NCI-H524 (cell line): ENCODE measurements at regions not wholly inside any gene's neighbourhood (a gene's known extent, or its start where the extent isn't known, plus 50 kb on each side); places are given as distances from the start of the nearest gene placed in this dataset.

Source experiments
- DNase-seq, 2 experiments: peaks; one replicate each; lab custom pipeline; 2025; lab: John Stamatoyannopoulos, UW

DNA sequence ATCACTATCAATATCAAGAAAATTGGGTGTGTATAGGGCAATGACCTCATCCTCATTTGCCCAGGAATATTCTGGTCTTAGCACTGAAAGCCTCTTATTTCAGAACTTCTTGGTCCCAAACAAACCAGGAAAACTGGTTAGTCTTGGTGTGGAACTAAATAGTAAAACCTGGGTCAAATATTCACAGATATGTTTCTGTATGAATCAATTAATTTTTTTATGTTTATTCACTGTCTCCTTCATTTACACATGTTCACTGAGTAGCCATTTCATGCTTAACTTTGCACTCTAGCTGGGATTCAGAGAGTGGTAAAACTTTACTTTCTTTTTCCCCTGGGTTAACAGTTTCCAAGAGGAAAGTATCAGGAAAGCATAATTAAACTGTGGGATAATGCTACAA is 113.7 kb upstream of the PAPPA start:
- no peak for DNase-seq

- no peak for DNase-seq
These were observed 111.3 kb upstream of the PAPPA start for GRCh38 chr9:116042321-116042720.

GRCh38 chr9:116045083-116045482 is 108.5 kb upstream of the PAPPA start:
- DNase-seq, result no peak

DNA sequence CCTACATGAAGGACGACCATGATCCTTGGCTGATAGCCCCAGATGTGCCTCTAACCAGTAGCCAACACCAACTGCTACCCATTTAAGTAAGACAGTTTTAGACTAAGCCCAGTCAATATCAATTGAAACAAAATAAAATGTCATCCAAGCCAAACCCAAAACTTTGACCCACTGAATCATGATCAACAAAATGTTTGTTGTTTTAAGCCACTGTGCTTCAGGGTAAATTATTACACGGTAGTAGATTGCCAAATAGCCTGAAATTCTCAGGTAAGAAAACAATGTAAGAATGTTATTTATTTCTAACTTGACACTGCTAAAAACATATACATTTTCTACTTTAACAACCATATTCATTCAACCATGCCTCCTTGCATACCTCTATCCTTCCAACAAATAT is 105.5 kb upstream of the PAPPA start:
- DNase-seq, result no peak

- no peak for DNase-seq
These were observed 104.1 kb upstream of the PAPPA start for GRCh38 chr9:116049456-116049855.

- DNase-seq, result no peak
These were observed 102.1 kb upstream of the PAPPA start for GRCh38 chr9:116051528-116051927.

DNA sequence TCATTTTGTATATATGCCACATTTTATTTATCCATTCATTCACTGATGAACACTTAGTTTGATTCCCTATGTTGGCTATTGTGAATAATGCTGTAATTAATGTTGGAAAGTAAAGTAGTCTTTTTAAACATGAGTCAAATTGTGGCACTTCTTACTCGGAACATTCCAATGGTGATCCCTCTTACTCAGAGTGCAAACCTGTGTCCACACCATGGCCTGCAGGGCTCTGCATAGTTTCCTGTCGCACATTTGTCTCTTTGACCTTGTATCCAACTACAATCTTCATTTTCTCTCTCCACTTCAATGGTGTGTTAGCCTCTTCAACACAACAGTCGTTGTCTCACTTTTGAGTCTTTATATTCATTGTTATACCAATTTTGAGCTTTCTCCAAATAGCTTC is 98.1 kb upstream of the PAPPA start:
- DNase-seq, result no peak

DNA sequence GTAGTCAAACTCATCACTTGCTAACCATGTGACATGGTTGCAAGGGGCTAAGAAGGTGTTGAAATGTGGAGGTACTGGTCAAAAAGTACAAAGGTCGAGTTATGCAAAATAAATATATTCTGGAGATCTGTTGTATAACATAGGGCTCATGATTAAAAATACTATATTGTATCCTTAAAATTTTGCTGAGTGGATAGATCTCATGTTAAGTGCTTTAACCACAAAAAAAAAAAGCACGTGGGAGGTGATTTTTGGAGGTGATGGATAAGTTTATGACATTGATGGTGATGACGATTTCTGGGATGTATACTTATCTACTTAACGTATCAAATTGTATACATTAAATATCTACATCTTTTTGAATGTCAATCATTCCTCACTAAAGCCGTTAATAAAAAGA is 96.2 kb upstream of the PAPPA start:
- DNase-seq, result no peak

- DNase-seq, result no peak
These were observed 95.2 kb upstream of the PAPPA start for GRCh38 chr9:116058421-116058820.

GRCh38 chr9:116059466-116059865 is 94.1 kb upstream of the PAPPA start:
- no peak for DNase-seq

GRCh38 chr9:116060631-116061030 is 93.0 kb upstream of the PAPPA start:
- DNase-seq, result no peak

DNA sequence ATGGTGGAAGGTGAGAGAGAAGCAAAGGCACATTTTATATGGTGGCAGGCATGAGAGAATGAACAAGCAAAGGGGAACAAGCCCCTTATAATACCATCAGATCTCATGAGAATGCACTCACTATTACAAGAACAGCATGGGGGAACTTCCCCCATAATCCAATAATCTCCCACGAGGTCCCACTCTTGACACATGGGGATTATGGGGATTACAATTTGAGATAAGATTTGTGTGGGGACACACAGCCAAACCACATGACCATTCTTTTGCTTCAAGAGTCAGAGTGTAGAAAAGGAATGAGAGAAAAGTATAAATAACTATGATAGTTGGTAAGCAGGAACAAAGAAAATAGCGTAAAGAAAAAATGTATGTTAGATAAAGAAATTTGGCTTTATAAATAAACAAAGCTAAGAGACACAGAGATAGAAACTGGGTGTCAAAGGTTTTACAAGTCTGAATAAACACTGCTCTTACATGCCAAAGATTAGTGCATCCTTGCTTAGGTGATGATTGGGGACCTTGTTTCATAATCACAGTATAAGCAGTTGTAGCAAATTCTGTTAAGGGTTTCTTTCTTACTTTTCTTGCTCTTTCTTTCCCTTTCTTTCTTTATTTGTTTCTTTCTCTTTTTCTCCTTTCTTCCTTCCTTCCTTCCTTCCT is 91.9 kb upstream of the PAPPA start:
- DNase-seq, result no peak

- no peak for DNase-seq
These were observed 91.4 kb upstream of the PAPPA start for GRCh38 chr9:116062206-116062550.

DNA sequence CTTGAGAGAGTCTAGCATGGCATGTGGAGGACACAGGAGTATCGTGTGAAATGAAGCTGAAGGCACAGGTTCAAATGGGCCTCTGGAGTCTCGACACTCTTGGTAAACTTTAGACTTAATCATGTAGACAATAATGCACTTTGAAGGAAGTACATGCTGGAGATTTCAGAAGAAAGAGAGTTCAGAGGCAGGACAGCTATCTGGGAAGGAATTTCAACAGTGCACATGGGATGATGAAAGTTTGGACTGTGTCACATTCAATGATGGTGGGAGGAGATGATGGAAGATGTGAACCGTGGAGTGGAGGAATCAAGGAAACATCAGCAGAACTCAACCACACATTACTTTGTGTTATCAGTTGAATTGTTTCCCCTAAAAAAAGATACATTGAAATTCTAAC is 88.6 kb upstream of the PAPPA start:
- DNase-seq, result no peak

DNA sequence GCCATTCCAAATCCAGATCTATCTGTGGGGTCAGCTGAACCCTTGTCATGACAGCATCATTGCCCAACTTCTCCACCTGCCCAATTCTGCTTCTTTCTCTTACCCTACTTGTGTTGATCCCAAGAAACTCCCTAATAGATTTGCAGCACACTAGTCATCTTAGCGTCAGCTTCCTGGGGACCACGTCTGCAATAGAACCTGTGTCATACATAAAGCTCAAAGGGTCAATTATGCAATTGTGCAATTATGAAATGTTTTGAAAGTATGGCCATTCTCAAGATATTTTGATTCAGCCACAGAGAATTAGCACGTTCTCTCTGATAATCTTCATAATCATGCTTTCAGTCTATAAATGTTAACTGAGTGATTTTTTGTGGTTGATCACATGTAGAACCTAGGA is 87.4 kb upstream of the PAPPA start:
- DNase-seq, result no peak

GRCh38 chr9:116067566-116067965 is 86.0 kb upstream of the PAPPA start:
- DNase-seq, result no peak

DNA sequence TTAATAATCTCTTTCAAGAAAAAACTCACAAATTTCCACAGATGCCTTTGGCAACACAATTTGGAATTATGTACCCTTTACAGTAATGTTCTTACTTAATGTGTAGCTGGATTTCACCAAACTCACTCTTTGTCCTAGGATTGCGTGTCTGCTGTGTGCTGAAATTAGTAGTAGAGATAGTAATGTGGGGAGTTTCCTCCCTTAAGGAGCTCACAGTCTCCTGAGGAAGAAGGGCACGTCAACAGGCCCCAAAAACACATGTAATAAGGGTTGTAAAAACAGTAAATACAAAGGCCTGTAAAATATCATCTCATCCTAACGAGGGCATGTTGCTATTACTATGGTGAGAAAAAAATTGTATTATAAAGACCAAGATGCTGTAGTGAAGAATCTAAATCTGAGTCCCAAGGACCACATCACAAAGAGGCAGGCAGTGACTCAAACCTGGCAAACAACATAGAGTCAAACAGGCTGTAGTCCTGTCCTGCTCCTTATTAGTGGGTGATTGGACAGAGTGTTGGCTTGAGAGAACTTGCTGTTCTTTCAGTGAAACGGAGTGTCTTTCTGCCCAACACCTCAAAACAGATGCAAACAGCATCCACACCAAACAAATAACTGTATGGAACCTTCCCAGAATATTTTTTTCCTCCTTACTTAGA is 83.2 kb upstream of the PAPPA start:
- no peak for DNase-seq

GRCh38 chr9:116072046-116072445 is 81.5 kb upstream of the PAPPA start:
- DNase-seq, result no peak

GRCh38 chr9:116073826-116074225 is 79.8 kb upstream of the PAPPA start:
- DNase-seq, result no peak

GRCh38 chr9:116074658-116075057 is 78.9 kb upstream of the PAPPA start:
- DNase-seq, result no peak

DNA sequence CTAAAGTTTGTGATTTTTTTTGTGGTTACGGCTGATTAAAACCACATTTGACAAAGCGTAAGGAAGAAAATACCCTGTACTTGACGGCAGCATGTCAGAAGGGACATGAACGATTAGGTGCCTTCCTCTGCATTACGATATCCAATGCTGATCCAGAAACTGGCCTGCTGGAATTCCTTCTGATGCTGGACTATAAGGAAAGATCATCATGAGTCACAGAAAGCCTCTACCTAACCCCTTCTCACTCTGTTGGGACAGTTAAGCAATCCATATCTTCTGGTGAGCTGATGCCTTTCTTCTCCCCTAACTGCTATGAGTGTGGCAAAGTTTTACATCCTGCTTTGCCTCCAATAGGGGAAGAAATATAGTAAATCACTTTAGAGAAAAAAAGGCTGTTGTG is 78.4 kb upstream of the PAPPA start:
- no peak for DNase-seq

DNA sequence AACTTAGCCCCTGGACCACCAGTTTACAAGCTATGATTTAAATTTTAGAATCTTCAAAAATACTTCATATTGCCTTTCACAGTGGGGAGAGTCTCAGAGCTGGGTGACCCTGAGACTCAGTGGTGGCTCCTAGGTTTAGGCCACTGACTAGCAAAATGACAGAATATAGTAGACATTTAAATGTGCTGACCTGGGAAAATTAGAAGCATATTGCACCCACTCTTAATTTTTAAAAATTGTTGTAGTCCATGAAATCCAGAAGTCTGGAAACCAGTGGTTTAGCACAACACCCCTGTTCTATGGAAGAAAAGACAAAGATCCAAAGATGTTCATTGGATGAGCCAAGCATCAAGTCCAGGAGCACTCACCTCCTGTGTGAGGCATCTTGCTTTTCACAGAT is 75.0 kb upstream of the PAPPA start:
- no peak for DNase-seq

DNA sequence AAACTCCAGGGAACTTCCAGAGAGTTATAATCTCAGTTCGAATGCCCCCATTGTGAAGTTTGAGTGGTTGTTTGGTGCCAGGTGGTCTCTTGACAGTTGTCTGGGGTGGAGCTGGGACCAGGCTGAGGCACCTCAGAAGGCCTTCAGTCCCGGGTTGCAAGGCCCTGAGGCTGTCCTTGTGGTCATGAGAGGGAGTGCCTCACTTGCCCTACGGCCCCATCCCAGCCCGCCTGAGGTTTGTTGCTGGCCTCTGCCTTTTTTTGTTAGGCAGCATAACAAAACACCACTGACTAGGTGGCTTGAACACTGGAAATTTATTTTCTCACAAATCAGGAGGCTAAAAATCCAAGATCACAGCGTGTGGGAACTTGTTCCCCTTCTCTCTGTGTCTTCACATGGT is 73.0 kb upstream of the PAPPA start:
- no peak for DNase-seq

GRCh38 chr9:116081435-116082115 is 72.0 kb upstream of the PAPPA start:
- no peak for DNase-seq
